ENCODE measurements at regions not wholly inside any gene's neighbourhood (a gene's known extent, or its start where the extent isn't known, plus 50 kb on each side); places are given as distances from the start of the nearest gene placed in this dataset.

- TF ChIP-seq CTCF (conservative IDR thresholded peaks at IDR 0.05; ENCODE audit: low read depth, low read length) (no peak), EZH2 (IDR thresholded peaks at IDR 0.05; ENCODE audit: low read length, unreplicated experiment) (no peak)
Observed at GRCh38 chr9:1285526-1285925, 235.4 kb downstream of the DMRT2 start.
